ENCODE measurements at regions not wholly inside any gene's neighbourhood (a gene's known extent, or its start where the extent isn't known, plus 50 kb on each side); places are given as distances from the start of the nearest gene placed in this dataset.
"Not testable (repeated sequence)": the region's sequence is repeated elsewhere in the genome, so short reads cannot be mapped to it uniquely, and the experiment has no call there.

GRCh38 chr2:8603356-8603755, 78.5 kb upstream of the ID2 start:
- H4K8ac ChIP-seq (ENCODE audit: low read depth, low read length); DNase-seq (ENCODE audit: low spot score); H3K9ac ChIP-seq (ENCODE audit: low read depth, low read length, poor library complexity); H3K4me2 ChIP-seq (ENCODE audit: insufficient read depth, low read length, poor library complexity, severe bottlenecking); H2AK5ac ChIP-seq (ENCODE audit: low read depth, low read length); H2BK5ac ChIP-seq (ENCODE audit: low read length); H2BK15ac ChIP-seq (ENCODE audit: low read length); H3K18ac ChIP-seq (ENCODE audit: low read length); H4K91ac ChIP-seq (ENCODE audit: low read depth, low read length, poor library complexity); H3K36me3 ChIP-seq (replicated peaks in 1 of 2; ENCODE audit: control insufficient read depth in 2 of 2, insufficient read depth in 2 of 2, low read length in 2 of 2); H3K9me3 ChIP-seq (replicated peaks in 1 of 2; ENCODE audit: control insufficient read depth in 2 of 2, insufficient read depth in 1 of 2, low read depth in 1 of 2, low read length in 2 of 2); H2BK12ac ChIP-seq (ENCODE audit: low read length); H2AFZ ChIP-seq (ENCODE audit: low read length); H3K4ac ChIP-seq (ENCODE audit: low read length); H3K14ac ChIP-seq (ENCODE audit: low read length); H3K4me1 ChIP-seq (ENCODE audit: control insufficient read depth in 2 of 2, insufficient read depth in 1 of 2, low read depth in 1 of 2, low read length in 2 of 2); H3K23ac ChIP-seq (ENCODE audit: low read depth, low read length, poor library complexity); H3K79me1 ChIP-seq (ENCODE audit: low read depth, low read length); H3K4me3 ChIP-seq (ENCODE audit: low read length in 2 of 2); H3K27me3 ChIP-seq (ENCODE audit: control insufficient read depth in 3 of 3, insufficient read depth in 3 of 3, low read depth in 1 of 3, low read length in 3 of 3); H2BK120ac ChIP-seq (ENCODE audit: low read depth, low read length); H3K27ac ChIP-seq (replicated peaks; ENCODE audit: low read length): not testable (repeated sequence)
- WGBS, 2 donors (ENCODE audit: extremely low coverage in 2 of 2, insufficient read length in 2 of 2, insufficient replicate concordance in 1 of 2) = no CpG with 5 or more reads among the region's 4 CpGs

DNA sequence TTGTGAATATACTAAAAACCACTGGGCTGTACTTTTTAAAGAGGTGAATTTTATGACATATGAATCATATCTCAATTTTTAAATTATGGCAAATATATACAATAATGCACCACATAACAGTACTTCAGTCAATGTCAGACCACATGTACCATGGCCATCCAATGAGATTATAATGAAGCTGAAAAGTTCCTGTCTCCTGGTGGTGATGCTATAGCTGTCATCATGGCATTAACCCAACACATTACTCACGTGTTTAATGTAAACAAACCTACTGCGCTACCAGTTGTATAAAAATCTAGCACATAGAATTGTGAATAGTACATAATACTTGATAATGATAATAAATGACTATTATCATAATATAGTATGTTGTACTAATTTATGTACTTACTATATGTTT, 77.6 kb upstream of the ID2 start:
- DNase-seq (ENCODE audit: low spot score) = no peak

DNA sequence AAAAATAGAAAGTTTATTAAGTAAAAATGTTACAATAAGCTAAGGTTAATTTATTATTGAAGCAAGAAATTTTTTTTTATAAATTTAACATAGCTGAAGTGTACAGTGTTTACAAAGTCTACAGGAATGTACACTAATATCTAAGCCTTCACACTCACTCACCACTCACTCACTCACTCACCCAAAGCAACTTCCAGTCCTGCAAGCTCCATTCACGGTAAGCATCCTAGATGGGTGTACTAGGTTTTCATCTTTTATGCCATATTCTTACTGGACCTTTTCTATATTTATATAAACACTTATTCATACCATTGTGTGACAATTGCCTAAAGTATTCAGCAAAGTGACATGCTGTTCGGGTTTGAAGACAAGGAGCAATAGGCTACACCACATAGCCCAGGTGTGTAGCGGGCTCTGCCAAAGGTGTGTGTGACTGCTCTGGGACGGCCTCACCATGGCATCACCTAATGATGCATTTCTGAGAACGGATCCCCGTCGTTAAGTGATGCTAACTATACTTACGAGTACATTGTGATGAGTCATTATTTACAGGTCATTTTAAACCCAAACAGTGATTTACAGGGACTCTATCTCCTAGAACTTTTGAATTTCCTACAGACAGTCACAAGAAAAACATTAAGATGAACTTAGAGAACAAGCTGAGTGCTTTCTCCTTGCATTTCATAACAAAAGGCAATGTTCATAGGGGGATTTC, 76.3 kb upstream of the ID2 start:
- no peak for DNase-seq (ENCODE audit: low spot score)
- Histone ChIP-seq H2BK15ac (ENCODE audit: low read length) (no peak overlapping the region), H2BK12ac (ENCODE audit: low read length) (no peak overlapping the region), H2BK120ac (ENCODE audit: low read depth, low read length) (no peak overlapping the region), H3K23ac (ENCODE audit: low read depth, low read length, poor library complexity) (no peak overlapping the region), H2AFZ (ENCODE audit: low read length) (no peak overlapping the region), H2AK5ac (ENCODE audit: low read depth, low read length) (no peak overlapping the region), H3K14ac (ENCODE audit: low read length) (no peak overlapping the region), H3K27me3 (ENCODE audit: control insufficient read depth in 3 of 3, insufficient read depth in 3 of 3, low read depth in 1 of 3, low read length in 3 of 3) (peaks cover 0 to 2% (median 0%) of the 10 kb centered on the region in 3 experiments), H4K8ac (ENCODE audit: low read depth, low read length) (no peak overlapping the region), H3K9ac (ENCODE audit: low read depth, low read length, poor library complexity) (no peak overlapping the region), H2BK5ac (ENCODE audit: low read length) (no peak overlapping the region), H3K4me3 (ENCODE audit: low read length in 2 of 2) (no peak overlapping the region), H3K27ac (replicated peaks; ENCODE audit: low read length) (no peak overlapping the region), H3K18ac (ENCODE audit: low read length) (no peak overlapping the region), H3K4ac (ENCODE audit: low read length) (no peak overlapping the region), H3K4me1 (ENCODE audit: control insufficient read depth in 2 of 2, insufficient read depth in 1 of 2, low read depth in 1 of 2, low read length in 2 of 2) (no peaks in the 10 kb centered on the region), H3K4me2 (ENCODE audit: insufficient read depth, low read length, poor library complexity, severe bottlenecking) (no peak overlapping the region), H3K79me1 (ENCODE audit: low read depth, low read length) (no peaks in the 10 kb centered on the region), H3K9me3 (replicated peaks in 1 of 2; ENCODE audit: control insufficient read depth in 2 of 2, insufficient read depth in 1 of 2, low read depth in 1 of 2, low read length in 2 of 2) (no peaks in the 10 kb centered on the region), H4K91ac (ENCODE audit: low read depth, low read length, poor library complexity) (no peak overlapping the region), H3K36me3 (replicated peaks in 1 of 2; ENCODE audit: control insufficient read depth in 2 of 2, insufficient read depth in 2 of 2, low read length in 2 of 2) (no peaks in the 10 kb centered on the region)
- WGBS, 2 donors (ENCODE audit: extremely low coverage in 2 of 2, insufficient read length in 2 of 2, insufficient replicate concordance in 1 of 2) = no CpG with 5 or more reads among the region's 8 CpGs

More for the DNA sequence above, 77.6 kb upstream of the ID2 start:
- Histone ChIP-seq H2AFZ (ENCODE audit: low read length) (no peak overlapping the region), H3K4me1 (ENCODE audit: control insufficient read depth in 2 of 2, insufficient read depth in 1 of 2, low read depth in 1 of 2, low read length in 2 of 2) (no peaks in the 10 kb centered on the region), H3K4ac (ENCODE audit: low read length) (no peak overlapping the region), H2BK120ac (ENCODE audit: low read depth, low read length) (no peak overlapping the region), H3K4me2 (ENCODE audit: insufficient read depth, low read length, poor library complexity, severe bottlenecking) (no peak overlapping the region), H3K18ac (ENCODE audit: low read length) (no peak overlapping the region), H2AK5ac (ENCODE audit: low read depth, low read length) (no peak overlapping the region), H2BK15ac (ENCODE audit: low read length) (no peak overlapping the region), H2BK12ac (ENCODE audit: low read length) (no peak overlapping the region), H3K9ac (ENCODE audit: low read depth, low read length, poor library complexity) (no peak overlapping the region), H3K4me3 (ENCODE audit: low read length in 2 of 2) (no peak overlapping the region), H3K14ac (ENCODE audit: low read length) (no peak overlapping the region), H3K27me3 (ENCODE audit: control insufficient read depth in 3 of 3, insufficient read depth in 3 of 3, low read depth in 1 of 3, low read length in 3 of 3) (no peaks in the 10 kb centered on the region), H3K79me1 (ENCODE audit: low read depth, low read length) (no peaks in the 10 kb centered on the region), H2BK5ac (ENCODE audit: low read length) (no peak overlapping the region), H3K36me3 (replicated peaks in 1 of 2; ENCODE audit: control insufficient read depth in 2 of 2, insufficient read depth in 2 of 2, low read length in 2 of 2) (no peaks in the 10 kb centered on the region), H3K9me3 (replicated peaks in 1 of 2; ENCODE audit: control insufficient read depth in 2 of 2, insufficient read depth in 1 of 2, low read depth in 1 of 2, low read length in 2 of 2) (no peaks in the 10 kb centered on the region), H4K91ac (ENCODE audit: low read depth, low read length, poor library complexity) (no peak overlapping the region), H4K8ac (ENCODE audit: low read depth, low read length) (no peak overlapping the region), H3K23ac (ENCODE audit: low read depth, low read length, poor library complexity) (no peak overlapping the region), H3K27ac (replicated peaks; ENCODE audit: low read length) (no peak overlapping the region)
- no CpG with 5 or more reads among the region's 2 CpGs for WGBS, 2 donors (ENCODE audit: extremely low coverage in 2 of 2, insufficient read length in 2 of 2, insufficient replicate concordance in 1 of 2)

DNA sequence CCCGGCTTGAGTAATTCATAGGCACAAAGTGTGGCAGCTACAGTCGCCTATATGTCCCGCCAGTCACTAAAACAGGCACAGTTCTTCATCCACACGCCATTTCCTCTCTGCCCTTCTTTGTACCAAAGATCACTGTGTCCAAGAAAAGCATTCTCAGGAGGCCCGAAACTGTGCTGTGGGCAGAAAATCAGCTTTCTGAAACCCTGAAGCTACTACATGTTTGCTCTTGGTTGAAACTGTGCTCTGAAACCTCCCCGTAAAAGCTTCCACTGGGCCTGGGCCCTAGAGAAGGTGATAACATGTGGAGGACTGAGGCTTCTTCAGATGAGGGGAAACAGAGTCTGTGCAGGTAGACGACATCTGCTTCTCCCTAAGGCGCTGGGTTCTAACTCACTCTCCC, 75.6 kb upstream of the ID2 start:
- Histone ChIP-seq H2BK12ac (ENCODE audit: low read length) (no peak overlapping the region), H3K4me1 (ENCODE audit: control insufficient read depth in 2 of 2, insufficient read depth in 1 of 2, low read depth in 1 of 2, low read length in 2 of 2) (no peaks in the 10 kb centered on the region), H3K14ac (ENCODE audit: low read length) (no peak overlapping the region), H3K4me2 (ENCODE audit: insufficient read depth, low read length, poor library complexity, severe bottlenecking) (no peak overlapping the region), H2AK5ac (ENCODE audit: low read depth, low read length) (no peak overlapping the region), H3K9me3 (replicated peaks in 1 of 2; ENCODE audit: control insufficient read depth in 2 of 2, insufficient read depth in 1 of 2, low read depth in 1 of 2, low read length in 2 of 2) (peaks cover 0 to 3% of the 10 kb centered on the region in 2 donors), H4K8ac (ENCODE audit: low read depth, low read length) (no peak overlapping the region), H2AFZ (ENCODE audit: low read length) (no peak overlapping the region), H3K4ac (ENCODE audit: low read length) (no peak overlapping the region), H3K4me3 (ENCODE audit: low read length in 2 of 2) (no peak overlapping the region), H2BK120ac (ENCODE audit: low read depth, low read length) (no peak overlapping the region), H2BK15ac (ENCODE audit: low read length) (no peak overlapping the region), H3K23ac (ENCODE audit: low read depth, low read length, poor library complexity) (no peak overlapping the region), H3K9ac (ENCODE audit: low read depth, low read length, poor library complexity) (no peak overlapping the region), H2BK5ac (ENCODE audit: low read length) (no peak overlapping the region), H3K79me1 (ENCODE audit: low read depth, low read length) (no peaks in the 10 kb centered on the region), H3K18ac (ENCODE audit: low read length) (no peak overlapping the region), H3K27ac (replicated peaks; ENCODE audit: low read length) (no peak overlapping the region), H4K91ac (ENCODE audit: low read depth, low read length, poor library complexity) (no peak overlapping the region), H3K27me3 (ENCODE audit: control insufficient read depth in 3 of 3, insufficient read depth in 3 of 3, low read depth in 1 of 3, low read length in 3 of 3) (peaks cover 0 to 2% (median 0%) of the 10 kb centered on the region in 3 experiments), H3K36me3 (replicated peaks in 1 of 2; ENCODE audit: control insufficient read depth in 2 of 2, insufficient read depth in 2 of 2, low read length in 2 of 2) (no peaks in the 10 kb centered on the region)
- no peak for DNase-seq (ENCODE audit: low spot score)
- WGBS, 2 donors (ENCODE audit: extremely low coverage in 2 of 2, insufficient read length in 2 of 2, insufficient replicate concordance in 1 of 2) = no CpG with 5 or more reads among the region's 8 CpGs

All from neuronal stem cell (in vitro differentiated cells).